SIG-M5 treated with dmso at 0.1 percent for 504 hours (cell line): ENCODE measurements at regions not wholly inside any gene's neighbourhood (a gene's known extent, or its start where the extent isn't known, plus 50 kb on each side); places are given as distances from the start of the nearest gene placed in this dataset.
"Not testable (repeated sequence)": the region's sequence is repeated elsewhere in the genome, so short reads cannot be mapped to it uniquely, and the experiment has no call there.

Experiments used
- DNase-seq: peaks from one replicate; lab custom pipeline; 2025; ENCODE audit not compliant: unreplicated experiment; lab: John Stamatoyannopoulos, UW

GRCh38 chr5:143543358-143544255 lies 140.1 kb upstream of the NR3C1 start:
- DNase-seq: no peak

GRCh38 chr5:143542798-143543144 lies 139.3 kb upstream of the NR3C1 start:
- no peak for DNase-seq

GRCh38 chr5:143541943-143542797 lies 138.7 kb upstream of the NR3C1 start:
- no peak for DNase-seq

- DNase-seq: no peak
These were observed 136.3 kb upstream of the NR3C1 start for GRCh38 chr5:143539742-143540141.

GRCh38 chr5:143537056-143537455 lies 133.6 kb upstream of the NR3C1 start:
- no peak for DNase-seq

GRCh38 chr5:143536364-143536763 lies 132.9 kb upstream of the NR3C1 start:
- DNase-seq: no peak

GRCh38 chr5:143534761-143535154 lies 131.3 kb upstream of the NR3C1 start:
- DNase-seq: no peak

GRCh38 chr5:143533978-143534760 lies 130.7 kb upstream of the NR3C1 start:
- DNase-seq: no peak

GRCh38 chr5:143533475-143533874 lies 130.0 kb upstream of the NR3C1 start:
- DNase-seq: no peak

- DNase-seq: no peak
These were observed 124.3 kb upstream of the NR3C1 start for GRCh38 chr5:143527808-143528207.

GRCh38 chr5:143525176-143525575 lies 121.7 kb upstream of the NR3C1 start:
- DNase-seq: no peak

GRCh38 chr5:143524338-143524945 lies 121.0 kb upstream of the NR3C1 start:
- DNase-seq: no peak

- DNase-seq: no peak
These were observed 118.4 kb upstream of the NR3C1 start for GRCh38 chr5:143521846-143522400.

- no peak for DNase-seq
These were observed 117.7 kb upstream of the NR3C1 start for GRCh38 chr5:143521141-143521540.

- not testable (repeated sequence) for DNase-seq
These were observed 115.7 kb upstream of the NR3C1 start for GRCh38 chr5:143519215-143519614.

- not testable (repeated sequence) for DNase-seq
These were observed 114.3 kb upstream of the NR3C1 start for GRCh38 chr5:143517824-143518223.

GRCh38 chr5:143516249-143516648 lies 112.8 kb upstream of the NR3C1 start:
- DNase-seq: no peak

- no peak for DNase-seq
These were observed 112.3 kb upstream of the NR3C1 start for GRCh38 chr5:143515829-143516228.

GRCh38 chr5:143514616-143515335 lies 111.3 kb upstream of the NR3C1 start:
- no peak for DNase-seq

- no peak for DNase-seq
These were observed 110.2 kb upstream of the NR3C1 start for GRCh38 chr5:143513720-143514119.
